CD4-positive, alpha-beta T cell treated with Interferon gamma for 1 hour (primary cell): ENCODE measurements at regions not wholly inside any gene's neighbourhood (a gene's known extent, or its start where the extent isn't known, plus 50 kb on each side); places are given as distances from the start of the nearest gene placed in this dataset.
"Not testable (repeated sequence)": the region's sequence is repeated elsewhere in the genome, so short reads cannot be mapped to it uniquely, and the experiment has no call there.

Experiments used
- DNase-seq: peaks from one replicate; pipeline ENCODE4 v3.0.0-alpha.2; 2020

- peak; percentile 21 for DNase-seq
These were observed 327.5 kb upstream of the POGK start for GRCh38 chr1:166511761-166512160.

DNA sequence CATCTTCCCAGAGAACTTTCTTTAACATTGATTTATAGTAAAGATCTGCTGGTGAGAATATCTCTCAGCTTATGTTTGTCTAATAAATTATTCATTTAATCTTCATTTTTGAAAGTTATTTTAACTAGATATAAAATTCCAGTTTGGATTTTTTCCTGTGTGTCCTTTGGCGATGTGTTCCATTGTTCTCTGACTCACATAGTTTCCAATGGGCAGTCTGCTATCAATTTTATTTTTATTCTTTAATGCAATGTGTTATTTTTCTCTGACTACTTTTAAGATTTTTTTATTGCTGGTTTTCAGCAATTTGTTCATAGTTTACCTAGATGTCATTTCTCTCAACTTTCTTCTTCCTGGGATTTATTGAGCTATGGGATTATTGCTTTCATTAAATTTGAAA is 325.2 kb upstream of the POGK start:
- DNase-seq: no peak

DNA sequence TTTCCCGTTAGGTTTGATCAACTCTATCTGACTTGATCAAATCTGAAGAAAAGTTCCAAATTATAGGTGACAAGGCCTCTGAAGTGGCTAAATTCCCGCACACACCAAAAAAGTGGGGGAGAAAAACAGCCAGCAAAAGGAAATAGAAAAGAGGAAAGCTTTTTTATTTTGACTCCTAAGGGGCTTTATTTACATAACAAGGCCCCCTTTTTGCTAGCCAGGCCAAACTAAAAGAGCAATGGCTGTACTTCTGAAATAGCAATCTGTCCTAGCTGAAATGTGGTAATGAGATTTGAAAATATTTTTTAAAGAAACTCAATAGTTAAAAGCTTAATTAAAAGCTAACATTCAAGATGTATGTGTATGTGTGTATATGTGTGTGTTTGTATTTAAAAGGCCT is 311.5 kb upstream of the POGK start:
- DNase-seq: no peak

DNA sequence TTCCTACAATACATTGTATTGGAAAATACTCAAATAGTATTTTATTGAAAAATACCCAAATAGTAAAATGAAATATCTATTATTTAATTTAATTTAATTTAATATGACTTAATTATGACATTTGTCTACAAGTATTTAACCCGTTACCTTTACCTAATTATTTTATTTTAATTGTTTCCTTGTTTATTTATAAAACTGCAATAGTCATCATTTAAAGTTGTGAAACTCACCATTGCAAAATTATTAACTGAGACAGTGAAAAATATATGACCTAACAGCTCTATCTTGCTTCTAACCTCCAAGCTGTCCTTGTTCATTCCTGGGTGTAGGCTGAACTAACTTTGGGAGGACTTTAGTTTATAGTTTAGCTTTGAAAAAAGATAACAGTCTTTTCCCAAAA is 300.6 kb upstream of the POGK start:
- DNase-seq: no peak

GRCh38 chr1:166544036-166544435 is 295.2 kb upstream of the POGK start:
- no peak for DNase-seq

GRCh38 chr1:166544561-166544960 is 294.7 kb upstream of the POGK start:
- DNase-seq: no peak

GRCh38 chr1:166552706-166553105 is 286.6 kb upstream of the POGK start:
- DNase-seq: no peak

DNA sequence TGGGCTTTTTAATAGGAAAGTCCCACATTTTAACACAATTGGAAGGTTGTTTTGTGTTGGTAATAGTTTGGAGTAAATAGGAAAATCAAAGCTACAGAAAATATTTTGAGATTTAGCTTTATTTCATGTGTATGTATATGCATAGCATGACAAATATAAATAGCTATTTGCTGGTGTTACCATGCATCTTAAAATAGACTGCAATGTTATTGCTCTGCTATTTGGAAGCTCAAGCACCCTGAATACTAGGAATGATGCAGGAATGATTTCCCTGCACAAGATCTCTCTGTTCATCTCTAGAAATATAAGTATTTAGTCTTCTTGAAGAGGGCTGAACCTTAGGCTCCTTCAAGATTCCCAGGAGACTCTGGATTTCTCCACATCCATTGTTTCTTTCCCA is 268.3 kb upstream of the POGK start:
- no peak for DNase-seq

DNA sequence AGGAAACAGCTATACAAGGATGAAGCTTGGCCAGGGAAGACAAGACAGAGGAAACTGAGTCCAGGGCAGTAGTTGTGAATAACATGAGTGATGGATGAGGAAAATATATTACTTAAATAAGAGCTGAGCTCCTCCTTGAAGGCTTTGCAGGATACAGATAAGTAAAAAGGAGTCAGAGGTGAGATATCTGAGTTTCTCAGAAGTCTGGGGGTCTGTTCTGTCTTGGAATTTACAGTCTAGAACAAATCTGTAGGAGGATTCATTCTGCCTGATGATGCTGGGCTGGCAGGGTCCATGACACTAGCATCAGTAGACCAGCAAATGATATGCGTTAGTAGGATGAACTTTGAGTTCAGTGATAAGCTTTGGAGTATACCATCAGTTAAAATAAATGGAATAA is 266.1 kb upstream of the POGK start:
- DNase-seq: no peak

- no peak for DNase-seq
These were observed 259.4 kb upstream of the POGK start for GRCh38 chr1:166579557-166580501.

DNA sequence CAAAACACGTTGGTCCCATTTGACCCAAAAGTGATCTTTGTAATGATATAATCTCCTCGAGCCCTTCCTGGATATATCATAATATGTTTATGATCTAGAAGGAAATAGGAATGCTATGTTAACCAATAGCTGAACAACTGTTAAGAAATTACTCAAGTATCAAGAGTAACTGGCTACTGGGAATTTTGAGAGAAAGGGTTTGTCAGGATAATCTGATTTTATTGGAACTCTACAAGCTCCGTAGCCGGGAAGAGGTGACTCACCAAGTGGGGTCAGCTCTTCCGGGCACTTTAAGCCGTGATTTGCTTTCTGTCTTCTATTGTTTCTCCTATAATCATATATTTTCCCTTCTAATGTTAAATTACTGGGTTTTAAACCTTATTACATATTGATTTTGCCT is 250.5 kb upstream of the POGK start:
- DNase-seq: no peak

DNA sequence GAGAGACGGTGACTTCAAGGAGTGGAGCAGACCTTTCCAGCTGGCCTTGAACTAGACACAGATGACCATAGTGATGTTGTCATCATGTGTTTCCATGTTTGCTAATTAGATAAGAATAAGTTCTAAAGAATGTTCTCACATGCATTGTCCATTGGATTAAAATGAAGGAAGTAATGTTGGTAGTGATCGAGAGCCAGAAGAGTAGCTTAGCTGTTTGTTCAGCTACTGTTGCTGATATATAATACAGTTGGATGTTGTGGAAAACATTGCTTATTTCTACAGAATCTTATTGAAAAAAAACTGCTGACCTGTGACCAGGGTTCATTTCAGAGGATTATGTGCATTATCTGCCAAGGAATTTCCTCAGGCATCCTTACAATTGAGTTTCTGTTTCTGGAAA is 249.1 kb upstream of the POGK start:
- DNase-seq: no peak

GRCh38 chr1:166594646-166595045 is 244.6 kb upstream of the POGK start:
- DNase-seq: no peak

DNA sequence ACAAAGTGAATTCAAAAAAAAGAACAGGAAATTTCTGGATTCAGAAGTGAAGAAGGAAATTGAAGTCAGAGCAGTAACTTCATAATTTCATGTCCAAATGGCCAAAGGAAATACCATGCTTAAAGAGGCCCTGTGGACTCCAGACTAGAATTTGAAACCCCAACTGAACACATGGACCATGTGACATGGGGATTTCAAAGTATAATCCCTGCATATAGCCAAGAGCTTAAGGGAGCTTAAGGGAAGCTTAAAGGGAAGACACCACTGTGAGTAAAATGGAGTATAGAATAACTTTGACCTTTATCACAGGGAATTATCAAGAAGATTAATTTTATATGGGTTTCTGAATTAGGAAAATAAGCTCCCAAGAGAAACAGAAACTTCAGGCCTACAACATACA is 241.8 kb upstream of the POGK start:
- DNase-seq: no peak

DNA sequence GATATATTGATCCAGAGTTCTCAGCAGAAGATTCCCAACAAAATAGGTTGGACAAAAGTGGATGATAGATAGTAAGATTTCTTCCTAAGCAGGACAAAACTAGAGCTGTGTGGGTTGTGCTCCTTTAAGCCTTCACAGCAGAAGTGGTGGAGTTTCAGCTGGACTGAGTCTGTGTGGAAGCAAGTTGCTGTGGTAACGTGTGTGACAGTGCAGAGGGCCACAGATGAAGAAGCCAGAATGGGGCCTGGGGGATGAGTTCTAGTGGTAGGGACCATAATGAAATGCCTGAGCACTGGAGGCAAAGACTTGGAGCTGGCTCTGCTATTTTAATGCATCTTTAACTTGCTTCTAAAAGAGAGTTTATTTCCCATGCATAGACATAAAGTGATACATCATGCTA is 238.7 kb upstream of the POGK start:
- DNase-seq: no peak

DNA sequence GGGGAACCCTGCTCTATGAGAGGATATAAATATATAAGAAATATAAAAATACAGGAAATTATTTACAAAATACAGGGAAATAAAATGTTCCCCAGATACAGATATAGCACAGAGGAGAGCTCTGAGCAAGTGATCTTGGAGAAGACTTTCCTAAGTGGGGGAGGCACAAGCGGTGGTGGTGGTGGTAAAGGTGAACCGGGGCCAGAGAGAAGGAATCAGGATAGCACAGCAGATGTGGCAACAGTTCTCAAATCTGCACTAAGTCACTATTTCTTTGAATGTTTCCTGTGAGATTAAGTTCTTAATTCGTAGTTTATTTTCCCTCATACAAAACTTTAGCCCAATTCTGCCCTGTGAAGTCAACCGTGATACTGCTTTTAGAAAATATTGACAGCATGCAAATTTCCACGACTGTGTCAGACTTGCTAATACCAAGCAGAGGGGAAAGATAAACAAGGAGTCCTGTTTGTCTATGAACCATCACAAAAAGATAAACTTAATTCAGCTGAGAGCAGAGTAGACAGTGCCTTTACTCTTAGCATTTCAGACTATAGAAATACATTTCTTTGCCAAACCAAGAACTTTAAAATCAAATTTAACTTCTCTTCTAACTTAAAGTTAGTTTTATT is 237.5 kb upstream of the POGK start:
- no peak for DNase-seq

DNA sequence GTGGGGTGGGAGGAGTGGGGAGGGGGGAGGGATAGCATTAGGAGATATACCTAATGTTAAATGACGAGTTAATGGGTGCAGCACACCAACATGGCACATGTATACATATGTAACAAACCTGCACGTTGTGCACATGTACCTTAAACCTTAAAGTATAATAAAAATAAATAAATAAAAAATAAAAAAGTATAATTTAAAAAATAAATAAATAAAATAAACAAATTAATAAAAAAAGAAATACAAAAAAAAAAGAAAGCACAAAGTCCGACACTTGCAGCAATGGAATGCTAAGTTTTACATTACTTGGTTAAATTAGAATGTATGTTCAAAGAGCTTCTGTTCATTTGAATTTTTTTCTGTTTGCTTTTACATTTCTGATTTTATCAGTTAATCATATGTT is 236.5 kb upstream of the POGK start:
- not testable (repeated sequence) for DNase-seq

- DNase-seq: no peak
These were observed 236.0 kb upstream of the POGK start for GRCh38 chr1:166603296-166603695.

GRCh38 chr1:166605137-166605536 is 234.1 kb upstream of the POGK start:
- no peak for DNase-seq

DNA sequence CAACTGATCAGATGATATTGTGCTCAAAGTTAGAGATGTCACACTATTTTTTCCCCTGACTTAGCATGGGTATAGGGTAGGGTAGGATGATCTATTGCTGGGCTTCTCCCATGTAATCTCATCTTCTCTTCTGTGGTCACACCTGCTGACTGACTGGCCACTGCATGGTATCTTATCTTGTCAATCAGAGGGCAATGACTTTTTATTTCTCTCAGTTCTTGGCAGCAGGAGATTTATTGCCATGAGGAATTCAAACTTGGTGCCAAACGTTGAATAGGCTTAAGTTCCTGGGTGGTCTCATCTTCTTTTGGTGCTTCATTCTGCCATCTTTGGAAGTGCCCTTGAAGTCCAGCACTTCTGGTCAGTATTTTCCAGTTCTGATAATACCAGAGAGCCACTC is 226.4 kb upstream of the POGK start:
- DNase-seq: no peak

- no peak for DNase-seq
These were observed 223.1 kb upstream of the POGK start for GRCh38 chr1:166616206-166616605.

- DNase-seq: no peak
These were observed 212.6 kb upstream of the POGK start for GRCh38 chr1:166626711-166627110.

- DNase-seq: no peak
These were observed 211.7 kb upstream of the POGK start for GRCh38 chr1:166627558-166627957.

- DNase-seq: no peak
These were observed 211.0 kb upstream of the POGK start for GRCh38 chr1:166628259-166628658.

DNA sequence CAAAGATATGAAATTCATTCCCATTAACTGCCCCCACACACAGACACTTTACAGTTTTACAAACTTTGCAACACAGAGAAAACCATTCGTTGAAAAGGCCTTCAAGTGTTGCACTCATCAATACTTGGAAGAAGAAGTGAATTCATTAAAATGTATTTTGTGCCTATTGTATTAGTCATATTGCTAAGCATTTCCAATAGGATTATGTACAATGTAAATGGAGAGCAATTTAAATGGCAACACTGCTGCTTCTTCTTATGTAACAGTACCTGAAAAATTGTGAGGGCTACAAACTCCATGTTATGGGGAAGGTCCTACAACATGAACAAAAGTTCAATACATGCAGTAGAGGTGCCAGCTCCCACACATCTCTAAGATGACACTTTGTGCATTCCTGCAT is 209.3 kb upstream of the POGK start:
- no peak for DNase-seq
